Endothelial cell of umbilical vein (primary cell): ENCODE measurements at regions not wholly inside any gene's neighbourhood (a gene's known extent, or its start where the extent isn't known, plus 50 kb on each side); places are given as distances from the start of the nearest gene placed in this dataset.

Experiments used
- BruUV-seq: library from RNA; stranded (reverse); fragments of 400-500 nt; replicated peaks from 2 replicates; lab custom pipeline; 2021; lab: Mats Ljungman, UMichigan
- CTCF ChIA-PET: fragments of 300-600, 350-600 bp; sonication (Branson Sonifier 250); formaldehyde crosslinking; loops from one replicate; lab custom pipeline; 2021; ENCODE audit warnings: antibody characterized with exemption, inconsistent platforms; lab: Charles Lee
- POLR2A ChIA-PET: fragments of 300-600, 350-600 bp; sonication (Branson Sonifier 250); formaldehyde crosslinking; loops from one replicate; lab custom pipeline; 2021; ENCODE audit warnings: antibody characterized with exemption, inconsistent platforms; lab: Charles Lee
- DNase-seq: peaks from one replicate; pipeline ENCODE4 v3.0.0-alpha.2; 2011; ENCODE audit warnings: low read depth, low spot score
- FAIRE-seq: peaks from 2 replicates; lab custom pipeline; 2011; peaks lifted over from hg19 to GRCh38; lab: Jason Lieb, UNC
- H2AFZ ChIP-seq: 2 replicates; pipeline ENCODE4 v1.6.0; 2012; ENCODE audit warnings: low read depth, low read length, control low read depth, inconsistent platforms
- H3K27ac ChIP-seq: 2 replicates; pipeline ENCODE4 v1.5.1; 2011; ENCODE audit warnings: low read depth, mild to moderate bottlenecking, control low read depth, low read length, moderate library complexity; ENCODE audit not compliant: insufficient read depth
- H3K27me3 ChIP-seq, 2 experiments: 2 replicates each; pipeline versions ENCODE4 v1.6.0 to v1.6.1; 2011; ENCODE audit warnings: low read length in 2 of 2, mixed read lengths in 1 of 2; ENCODE audit not compliant: control insufficient read depth in 2 of 2, insufficient read depth in 2 of 2
- H3K36me3 ChIP-seq, 2 experiments: 2 replicates in 1 of 2; 3 replicates in 1 of 2; pipeline ENCODE4 v1.5.1; 2011; ENCODE audit warnings: low read length in 2 of 2, mild to moderate bottlenecking in 1 of 2, moderate library complexity in 1 of 2; ENCODE audit not compliant: control insufficient read depth in 2 of 2, insufficient read depth in 2 of 2; ENCODE audit errors: extremely low read depth in 1 of 2
- H3K4me1 ChIP-seq: 3 replicates; pipeline ENCODE4 v1.5.1; 2011; ENCODE audit warnings: mild to moderate bottlenecking, low read length; ENCODE audit not compliant: control insufficient read depth, insufficient read depth; ENCODE audit errors: extremely low read depth
- H3K4me2 ChIP-seq: 2 replicates; pipeline ENCODE4 v1.6.1; 2011; ENCODE audit warnings: low read length, control low read depth, mixed read lengths; ENCODE audit not compliant: insufficient read depth
- H3K4me3 ChIP-seq, 3 experiments: fragments of 200-600 bp in 1 of 3; sonication (generic), shearing (Covaris generic) in 1 of 3; replicated peaks in 1 of 3; 2 replicates each; pipeline ENCODE4 v1.5.1; 2011 to 2016; ENCODE audit warnings: control low read depth in 3 of 3, low read length in 3 of 3, mild to moderate bottlenecking in 2 of 3, inconsistent platforms in 1 of 3, low read depth in 1 of 3, moderate library complexity in 1 of 3; ENCODE audit not compliant: insufficient read depth in 1 of 3
- H3K79me2 ChIP-seq: 2 replicates; pipeline ENCODE4 v1.6.0; 2012; ENCODE audit warnings: low read length, inconsistent platforms; ENCODE audit not compliant: control insufficient read depth, insufficient read depth
- H3K9ac ChIP-seq: replicated peaks from 2 replicates; pipeline ENCODE3; 2011; ENCODE audit warnings: low read length, control low read depth; ENCODE audit not compliant: insufficient read depth; ENCODE audit errors: extremely low read depth
- H3K9me1 ChIP-seq: replicated peaks from 3 replicates; pipeline ENCODE4 v1.6.0; 2011; ENCODE audit warnings: mild to moderate bottlenecking, low read length; ENCODE audit not compliant: control insufficient read depth, insufficient read depth; ENCODE audit errors: extremely low read depth
- H3K9me3 ChIP-seq: replicated peaks from 2 replicates; pipeline ENCODE4 v1.5.1; 2012; ENCODE audit warnings: low read length, inconsistent platforms; ENCODE audit not compliant: control insufficient read depth, insufficient read depth
- H4K20me1 ChIP-seq: replicated peaks from 2 replicates; pipeline ENCODE3; 2011; ENCODE audit warnings: mild to moderate bottlenecking, low read length; ENCODE audit not compliant: control insufficient read depth, insufficient read depth; ENCODE audit errors: extremely low read depth
- CTCF ChIP-seq, 2 donors: IDR thresholded peaks; 1 replicate in 1 of 2; 2 replicates in 1 of 2; pipeline ENCODE4 v1.5.1; 2011; ENCODE audit warnings: low read length in 2 of 2, mild to moderate bottlenecking in 2 of 2, moderate library complexity in 2 of 2, control low read depth in 1 of 2, inconsistent platforms in 1 of 2, low read depth in 1 of 2; ENCODE audit not compliant: insufficient read depth in 1 of 2; ENCODE audit errors: extremely low read depth in 1 of 2
- EZH2 ChIP-seq: IDR thresholded peaks from 2 replicates; pipeline ENCODE4 v1.6.1; 2012; ENCODE audit warnings: borderline replicate concordance, low read depth, mild to moderate bottlenecking, moderate library complexity, low read length, inconsistent platforms; ENCODE audit not compliant: severe bottlenecking
- FOS ChIP-seq: IDR thresholded peaks from 2 replicates; pipeline ENCODE4 v1.6.1; 2011; ENCODE audit warnings: mild to moderate bottlenecking, low read length, moderate library complexity, borderline replicate concordance; ENCODE audit not compliant: insufficient read depth
- GATA2 ChIP-seq: IDR thresholded peaks from 2 replicates; pipeline ENCODE4 v1.7.0; 2011; ENCODE audit warnings: low read depth, mild to moderate bottlenecking, moderate library complexity, mixed read lengths, low read length; ENCODE audit not compliant: insufficient read length, insufficient read depth
- JUN ChIP-seq: IDR thresholded peaks from 2 replicates; pipeline ENCODE4 v1.6.1; 2011; ENCODE audit warnings: borderline replicate concordance, low read depth; ENCODE audit not compliant: insufficient read length, insufficient read depth
- MAX ChIP-seq: IDR thresholded peaks from 2 replicates; pipeline ENCODE4 v1.6.1; 2011; ENCODE audit not compliant: insufficient read depth, insufficient read length
- MYC ChIP-seq: IDR thresholded peaks from one replicate; pipeline ENCODE4 v1.6.1; 2011; ENCODE audit warnings: mild to moderate bottlenecking, low read depth, low read length
- POLR2A ChIP-seq: IDR thresholded peaks from 2 replicates; pipeline ENCODE4 v1.6.1; 2012; ENCODE audit warnings: low read depth, mild to moderate bottlenecking, control low read depth, low read length
- POLR2AphosphoS5 ChIP-seq: IDR thresholded peaks from 2 replicates; pipeline ENCODE4 v1.6.1; 2012; ENCODE audit warnings: low read depth, mild to moderate bottlenecking, control low read depth, low read length, moderate library complexity; ENCODE audit not compliant: insufficient read depth
- dilution Hi-C: fragments of 300-500 bp; cut with MboI; formaldehyde crosslinking; loops from one replicate; pipeline ENCODE4 v1.15.0; 2019; ENCODE audit warnings: low sequenced_read_pairs; ENCODE audit not compliant: extremely low pct_ligation_motif_present
- intact Hi-C: fragments of 100-400 bp; cut with micrococcal nuclease; formaldehyde crosslinking; loops from one replicate; pipeline ENCODE4 v1.10.0; 2022

GRCh38 chr3:107092121-107092520 is 285.1 kb upstream of the CCDC54 start:
- H3K27ac ChIP-seq: no peak overlapping the region
- POLR2A ChIA-PET: no interaction called here
- no peaks in the 10 kb centered on the region for H3K79me2 ChIP-seq
- no peak overlapping the region for H2AFZ ChIP-seq
- no peaks in the 10 kb centered on the region for H3K9me3 ChIP-seq
- BruUV-seq: no TSS peak
- CTCF ChIA-PET: no interaction called here
- no peak for DNase-seq
- no peak overlapping the region for H3K4me2 ChIP-seq
- H3K27me3 ChIP-seq: peaks cover 11 to 13% of the 10 kb centered on the region in 2 experiments
- TF ChIP-seq GATA2: no peak
- no peak for TF ChIP-seq MYC
- no peak for TF ChIP-seq POLR2A
- no peak for TF ChIP-seq CTCF (IDR thresholded peaks at IDR 0.05; ENCODE audit: extremely low read depth in 1 of 2, insufficient read depth in 1 of 2, low read depth in 1 of 2, low read length in 2 of 2)
- no peak for TF ChIP-seq FOS
- TF ChIP-seq POLR2AphosphoS5: no peak
- TF ChIP-seq EZH2: no peak
- no peak for TF ChIP-seq MAX
- no peak for TF ChIP-seq JUN
- no peaks in the 10 kb centered on the region for H4K20me1 ChIP-seq
- dilution Hi-C loops (no loop called here), intact Hi-C loops (no loop called here)
- no peaks in the 10 kb centered on the region for H3K4me1 ChIP-seq
- H3K36me3 ChIP-seq: no peaks in the 10 kb centered on the region
- H3K9ac ChIP-seq: no peak overlapping the region
- no peaks in the 10 kb centered on the region for H3K9me1 ChIP-seq
- no peak for FAIRE-seq
- no peak overlapping the region for H3K4me3 ChIP-seq
